GM21786 (cell line): ENCODE measurements at regions not wholly inside any gene's neighbourhood (a gene's known extent, or its start where the extent isn't known, plus 50 kb on each side); places are given as distances from the start of the nearest gene placed in this dataset.

ENCODE experiments used
- ATAC-seq: cut with Tn5 transposase; IDR thresholded peaks from one replicate; pipeline ENCODE4 v1.9.1; 2021; ENCODE audit not compliant: unreplicated experiment

DNA sequence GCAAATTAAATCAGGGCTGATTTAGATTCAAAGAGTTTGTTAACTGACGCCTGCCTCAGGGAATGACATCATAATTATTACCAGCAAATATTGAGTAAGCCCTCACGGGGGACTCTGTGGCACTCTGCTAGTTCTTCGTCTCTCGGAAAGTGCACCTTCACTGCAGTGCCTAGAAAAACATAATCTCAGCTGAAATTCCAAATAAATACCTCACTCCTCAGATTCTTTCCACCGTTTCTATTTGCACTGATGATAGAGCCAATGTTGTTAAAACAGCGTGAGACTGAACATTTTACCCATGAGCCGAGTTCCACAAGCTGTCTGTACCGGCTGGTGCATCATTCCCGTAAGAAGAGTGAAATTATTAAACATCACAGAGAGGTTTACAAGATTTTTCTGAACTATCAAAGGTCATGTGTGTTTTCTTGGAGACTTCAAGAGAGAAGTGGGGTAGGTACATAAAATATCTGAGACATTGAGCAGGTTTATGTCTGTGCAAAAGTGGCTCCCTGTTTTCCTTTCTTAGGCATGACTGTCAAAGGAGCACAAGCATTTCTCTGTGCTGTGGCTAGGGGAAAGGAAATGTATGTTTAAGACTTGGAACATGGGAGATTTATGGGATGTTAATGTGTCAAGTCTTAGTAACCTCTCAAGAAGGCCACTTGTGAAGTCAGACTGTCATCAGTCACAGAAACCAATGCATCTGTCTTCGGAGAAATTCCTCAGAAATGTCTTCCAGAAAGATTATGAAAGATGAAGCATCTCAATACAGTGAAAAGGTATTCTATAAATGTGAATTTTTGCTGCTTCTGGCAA lies 119.6 kb downstream of the CBLL2 start:
- ATAC-seq: no peak

DNA sequence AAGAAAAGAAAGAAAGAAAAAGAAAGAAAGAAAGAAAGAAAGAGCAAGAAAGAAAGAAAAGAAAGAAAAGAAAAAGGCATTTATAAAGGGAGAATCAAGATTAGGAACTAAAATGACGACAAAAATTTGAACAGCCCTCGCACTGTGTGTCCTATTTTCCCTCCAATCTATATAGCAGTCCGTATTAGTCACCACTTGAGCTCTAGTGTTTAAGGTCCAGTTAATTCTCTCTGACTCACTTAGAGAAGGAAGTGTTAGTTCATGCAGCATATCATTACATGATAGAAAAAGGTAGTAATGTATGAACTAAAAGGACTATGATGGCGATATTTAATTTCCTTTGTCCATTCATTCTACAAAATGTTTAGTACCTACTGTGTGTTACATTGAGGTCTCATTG lies 122.7 kb downstream of the CBLL2 start:
- ATAC-seq: no peak

DNA sequence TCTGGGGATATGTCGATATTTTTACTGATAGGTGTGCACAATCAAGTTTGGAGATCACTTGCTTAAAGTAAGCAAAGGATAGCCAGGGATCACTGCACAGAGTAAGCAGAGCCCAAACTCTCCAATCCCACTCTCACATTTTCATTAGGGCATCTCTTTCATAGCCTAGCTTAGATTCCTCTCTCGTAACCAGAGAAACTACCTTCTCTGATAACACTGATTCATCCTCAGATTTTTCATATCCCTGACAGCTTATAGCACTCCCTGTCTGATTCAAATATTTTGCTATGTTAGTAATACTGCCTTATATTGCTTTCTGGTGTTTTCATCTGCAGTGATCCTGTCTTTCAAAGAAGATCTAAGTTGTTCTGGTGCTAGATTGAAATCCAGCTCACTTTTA lies 123.7 kb downstream of the CBLL2 start:
- no peak for ATAC-seq

DNA sequence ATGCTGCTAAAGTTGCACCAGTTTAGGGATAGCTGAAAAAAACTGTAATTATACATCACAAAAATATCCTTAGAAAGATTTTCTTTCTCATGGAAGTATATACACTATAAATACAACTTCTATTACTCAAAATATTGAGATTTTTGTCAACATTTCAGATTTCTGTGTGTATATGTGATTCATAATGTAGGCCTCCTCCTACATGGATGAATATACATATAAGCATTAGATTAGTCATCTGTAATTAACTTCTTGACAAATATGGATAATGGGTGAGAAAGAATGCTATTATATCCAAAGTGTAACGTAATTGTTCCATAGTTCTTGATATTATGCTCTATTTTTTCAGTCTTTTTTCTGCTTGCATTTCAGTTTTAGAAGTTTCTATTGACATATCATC lies 124.9 kb downstream of the CBLL2 start:
- ATAC-seq: no peak

DNA sequence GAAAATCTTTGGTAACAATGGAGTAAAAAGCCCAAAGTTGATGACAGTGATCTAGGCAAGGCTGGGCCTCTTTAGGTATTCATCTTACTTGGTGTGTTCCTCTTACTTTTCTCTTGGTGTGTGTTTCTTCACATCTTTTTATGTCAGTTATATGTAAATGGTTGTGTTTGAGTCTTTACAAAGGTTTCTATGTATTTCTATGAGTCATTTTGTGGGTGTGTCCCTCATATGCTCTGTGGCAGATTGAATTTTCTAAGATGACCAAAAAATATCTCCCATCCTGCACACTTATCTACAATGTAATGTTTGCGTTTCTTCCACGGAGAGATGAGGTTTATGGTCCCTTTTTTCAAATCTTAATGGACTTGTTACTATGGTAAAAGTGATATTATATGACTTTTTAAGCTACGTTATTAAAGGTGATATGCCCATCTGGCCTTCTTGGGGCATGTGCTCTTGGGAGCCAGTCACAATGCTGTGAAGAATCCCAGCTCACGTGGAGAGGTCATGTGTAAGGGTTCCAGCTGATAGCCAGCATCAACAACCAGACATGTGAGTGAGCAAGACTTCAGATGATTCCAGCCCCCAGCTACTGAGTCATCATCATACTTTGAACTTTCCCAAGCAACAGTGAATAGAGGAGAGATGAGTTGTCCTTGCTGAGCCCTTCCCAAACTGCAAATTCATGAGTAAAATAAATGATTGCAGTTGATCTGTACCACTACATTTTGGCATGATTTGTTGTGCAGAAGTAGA lies 126.9 kb downstream of the CBLL2 start:
- ATAC-seq: no peak

DNA sequence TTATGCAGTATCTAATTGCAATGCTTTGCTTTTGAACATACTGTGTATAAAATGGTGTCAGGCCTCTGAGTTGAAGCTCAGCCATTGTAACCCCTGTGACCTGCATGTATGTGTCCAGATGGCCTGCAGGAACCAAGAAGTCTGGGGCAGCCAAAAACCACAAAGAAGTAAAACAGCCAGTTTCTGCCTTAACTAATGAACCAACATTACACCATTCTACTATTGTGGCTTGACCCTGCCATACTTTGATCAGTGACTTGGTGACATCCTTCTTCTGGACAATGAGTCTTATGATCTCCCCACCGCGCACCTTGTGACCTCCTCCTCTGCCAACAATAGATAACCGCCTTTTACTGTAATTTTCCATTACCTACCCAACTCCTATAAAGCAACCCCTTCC lies 131.6 kb downstream of the CBLL2 start:
- no peak for ATAC-seq

DNA sequence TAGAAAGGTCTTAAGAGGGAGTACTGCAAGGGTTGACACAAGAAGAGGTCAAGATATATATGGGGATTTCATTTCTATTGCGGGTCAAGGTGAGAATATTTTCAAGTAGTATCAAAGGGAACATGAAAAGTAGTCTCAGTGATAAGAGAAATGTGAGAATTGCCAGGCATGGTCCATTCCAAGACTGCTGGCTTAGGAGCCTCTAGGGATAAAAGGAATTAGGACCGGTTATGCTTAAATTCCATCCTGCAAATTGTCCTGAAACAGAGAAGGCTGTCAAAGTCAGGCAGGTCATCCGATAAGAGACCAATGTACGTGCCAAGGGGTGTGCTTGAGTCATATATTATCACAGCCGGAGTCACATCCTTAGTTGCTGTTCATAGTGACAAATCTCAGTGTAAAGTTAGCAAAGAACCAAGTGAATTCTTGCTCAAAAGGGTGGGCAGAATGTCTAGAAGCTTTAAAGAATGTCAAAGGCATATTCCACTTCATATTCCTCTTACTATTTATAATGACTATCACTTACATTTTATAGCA lies 133.6 kb downstream of the CBLL2 start:
- ATAC-seq: no peak

DNA sequence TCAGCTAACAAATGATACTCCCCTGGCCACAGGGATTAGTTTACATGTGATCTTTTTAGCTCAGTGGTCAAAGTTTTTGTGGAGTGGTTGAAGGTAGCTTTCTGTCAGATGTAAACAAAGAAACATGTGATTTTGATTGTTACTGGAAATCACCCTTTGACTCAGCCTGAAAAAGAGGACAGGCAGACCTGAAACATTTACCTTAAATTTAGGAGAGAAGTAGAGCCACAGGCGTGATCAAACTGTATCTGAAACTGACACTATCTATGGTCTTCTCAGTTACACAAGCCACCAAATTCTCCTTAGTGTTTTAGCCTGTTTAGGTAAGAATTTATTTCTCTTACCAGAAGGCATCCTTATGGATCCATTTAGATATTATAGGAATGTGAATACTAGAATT lies 136.7 kb downstream of the CBLL2 start:
- ATAC-seq: no peak

DNA sequence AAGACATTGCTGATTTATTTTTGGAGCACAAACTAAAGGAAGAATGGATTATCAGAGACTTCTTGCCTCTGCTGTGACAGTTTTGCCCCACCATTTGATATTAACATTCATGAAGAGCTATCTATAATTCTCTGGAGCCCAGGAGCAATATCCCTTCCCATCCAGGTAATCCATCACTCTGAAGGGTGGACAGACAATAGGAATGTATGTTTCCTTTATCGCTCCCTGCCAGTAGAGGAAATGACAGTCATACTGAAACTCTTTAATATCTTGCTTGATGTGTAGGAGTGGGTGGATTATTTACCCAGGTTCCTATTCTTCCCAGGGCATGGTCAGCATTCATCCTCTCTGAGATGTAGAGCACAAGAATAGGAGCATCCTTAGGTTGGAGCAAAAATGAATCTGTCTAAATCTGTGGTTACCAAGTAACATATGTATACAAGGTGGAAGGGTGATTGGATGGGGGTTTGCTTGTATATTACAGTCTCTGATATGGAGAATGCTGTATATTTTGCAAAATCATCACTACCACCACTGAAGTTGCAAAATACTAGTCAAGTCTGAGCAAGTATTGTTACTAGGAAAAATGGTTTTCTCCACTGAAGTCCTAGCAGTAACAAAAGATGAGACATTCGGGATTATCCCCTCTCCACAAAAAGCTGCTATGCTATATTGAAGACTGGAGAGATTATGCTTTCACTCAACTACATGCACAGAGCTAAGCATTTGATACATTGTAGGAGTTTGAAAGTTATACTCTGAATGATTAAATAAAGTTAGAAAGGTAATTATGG lies 151.6 kb downstream of the CBLL2 start:
- ATAC-seq: no peak

DNA sequence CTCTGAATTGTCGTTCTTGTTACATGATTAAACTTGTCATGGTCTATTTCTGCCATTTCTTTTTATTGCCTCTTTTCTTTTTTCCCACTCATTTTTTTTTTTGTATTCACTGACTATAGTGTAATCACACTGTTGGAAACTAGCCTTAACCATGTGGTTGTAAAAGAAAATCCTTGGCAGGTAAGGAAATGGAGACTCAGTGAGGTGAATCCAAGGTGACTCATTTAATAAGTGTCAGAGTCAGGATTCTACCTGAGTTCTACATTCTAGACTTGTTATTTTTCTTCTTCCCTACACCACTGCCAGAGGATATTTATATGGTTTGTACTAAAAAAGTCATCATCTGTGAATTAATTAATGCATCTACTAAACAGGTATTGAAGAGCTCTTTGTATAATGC lies 152.2 kb downstream of the CBLL2 start:
- no peak for ATAC-seq

DNA sequence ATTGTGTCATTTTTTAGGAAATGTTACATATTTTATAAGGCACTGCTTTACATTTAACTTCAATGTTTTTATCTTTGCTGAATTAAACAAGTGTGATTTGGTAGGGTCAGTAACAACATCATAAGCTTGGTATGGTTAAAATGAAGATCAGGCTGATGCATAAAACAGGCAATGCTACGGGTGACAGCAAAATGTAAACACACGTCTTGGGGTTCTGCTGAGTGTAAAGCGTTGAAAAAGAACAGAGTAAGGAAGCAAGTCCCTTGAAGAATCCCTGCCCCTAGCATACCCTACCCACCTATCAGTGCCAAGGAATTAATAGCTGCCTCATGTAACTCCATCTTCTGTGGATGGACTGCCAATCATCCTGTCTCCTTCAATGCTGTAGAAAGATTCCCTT lies 157.0 kb downstream of the CBLL2 start:
- no peak for ATAC-seq

DNA sequence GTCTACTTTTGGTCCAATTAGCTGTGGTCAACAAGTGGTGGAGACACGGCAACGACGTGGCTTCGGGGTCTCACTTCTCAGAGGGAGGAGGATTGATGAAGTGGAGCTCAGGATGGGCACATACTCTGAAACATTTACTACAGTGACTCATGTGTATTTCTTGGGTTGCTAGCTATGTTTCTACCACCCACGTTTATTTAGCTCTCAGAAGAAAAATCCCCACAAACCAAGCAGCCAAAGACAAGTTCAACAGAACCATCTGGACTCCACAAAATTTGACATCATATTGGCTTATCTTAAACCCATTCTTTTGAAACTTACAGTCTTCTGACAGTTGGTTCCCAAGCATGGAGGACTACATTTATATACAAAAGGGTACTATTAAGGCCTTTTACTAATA lies 158.0 kb downstream of the CBLL2 start:
- no peak for ATAC-seq

DNA sequence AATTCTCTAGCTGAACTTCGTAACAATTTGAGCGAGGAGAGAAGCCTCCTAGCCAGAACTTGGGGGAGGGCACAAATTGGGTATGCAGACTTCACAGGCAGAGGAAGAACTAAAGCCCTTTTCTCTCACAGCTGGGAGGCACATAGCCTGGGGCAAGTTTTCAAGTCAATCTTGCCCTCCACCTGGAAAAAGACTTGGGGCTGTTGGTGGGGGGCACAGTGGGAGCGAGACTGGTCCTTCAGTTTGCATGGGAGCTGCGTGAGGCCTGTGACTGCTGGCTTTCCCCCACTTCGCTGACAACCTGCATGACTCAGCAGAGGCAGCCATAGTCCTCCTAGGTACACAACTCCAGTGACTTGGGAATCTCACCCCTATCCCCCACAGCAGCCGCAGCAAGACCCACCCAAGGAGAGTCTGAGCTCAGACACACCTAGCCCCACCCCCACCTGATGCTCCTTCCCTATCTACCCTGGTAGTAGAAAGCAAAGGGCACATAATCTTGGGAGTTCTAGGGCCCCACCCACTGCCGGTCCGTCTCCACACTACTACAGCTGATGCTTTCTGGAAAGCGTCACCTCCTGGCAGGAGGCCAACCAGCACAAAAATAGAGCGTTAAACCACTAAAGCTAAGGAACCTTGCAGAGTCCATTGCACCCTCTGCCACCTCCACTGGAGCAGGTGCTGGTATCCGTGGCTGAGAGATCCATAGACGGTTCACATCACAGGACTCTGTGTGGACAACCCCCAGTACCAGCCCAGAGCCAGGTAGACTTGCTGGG lies 160.8 kb downstream of the CBLL2 start:
- no peak for ATAC-seq

DNA sequence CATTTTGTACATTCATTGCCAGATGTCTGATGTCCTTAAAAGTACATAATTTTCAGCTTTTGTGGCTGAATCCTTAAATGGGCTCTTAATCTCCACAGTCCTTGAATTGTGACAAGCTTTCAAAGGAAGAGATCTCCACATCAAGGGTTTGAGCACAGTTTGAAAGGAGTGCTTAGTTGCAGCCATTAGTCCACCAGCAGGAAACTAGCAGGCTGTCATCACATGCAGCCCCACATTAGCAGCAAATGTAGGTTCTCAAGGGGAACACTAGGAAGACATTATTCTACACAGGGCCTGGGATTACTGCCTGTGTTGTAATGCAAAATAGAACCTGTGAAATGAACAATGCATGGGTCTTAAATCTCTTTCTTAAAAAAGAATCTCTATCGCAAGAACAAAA lies 173.2 kb downstream of the CBLL2 start:
- no peak for ATAC-seq

DNA sequence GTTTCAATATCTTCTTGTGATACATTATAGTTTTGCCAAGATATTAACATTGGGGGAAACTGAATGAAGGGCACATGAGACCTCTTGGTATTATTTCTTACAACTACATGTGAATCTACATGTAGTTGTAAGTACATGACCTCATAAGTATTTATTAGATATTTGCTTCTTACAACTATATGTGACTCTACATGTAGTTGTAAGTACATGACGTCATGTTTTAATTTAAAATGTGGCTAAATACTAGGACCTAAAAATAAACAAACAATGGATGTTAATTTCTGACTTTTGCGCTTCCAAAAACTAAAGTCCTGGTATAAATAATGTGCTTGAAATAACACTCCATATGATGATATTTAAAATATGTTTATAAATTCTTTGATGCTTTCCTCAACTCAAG lies 190.2 kb downstream of the CBLL2 start:
- ATAC-seq: no peak

DNA sequence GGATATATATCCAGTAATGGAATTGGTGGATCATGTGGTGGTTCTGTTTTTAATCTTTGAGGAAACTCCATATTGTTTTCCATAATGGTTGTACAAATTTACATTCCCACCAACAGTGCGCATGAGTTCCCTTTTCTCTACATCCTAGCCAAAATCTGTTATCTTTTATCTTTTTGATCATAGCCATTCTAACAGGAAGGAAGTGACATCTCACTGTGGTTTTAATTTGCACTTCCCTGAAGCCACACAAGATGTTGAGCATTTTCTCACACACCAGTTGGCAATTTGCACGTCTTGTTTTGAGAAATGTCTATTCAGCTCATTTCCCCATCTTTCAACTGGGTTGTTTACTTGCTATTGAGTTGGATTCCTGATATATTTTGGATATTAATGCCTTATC lies 194.9 kb downstream of the CBLL2 start:
- ATAC-seq: no peak

DNA sequence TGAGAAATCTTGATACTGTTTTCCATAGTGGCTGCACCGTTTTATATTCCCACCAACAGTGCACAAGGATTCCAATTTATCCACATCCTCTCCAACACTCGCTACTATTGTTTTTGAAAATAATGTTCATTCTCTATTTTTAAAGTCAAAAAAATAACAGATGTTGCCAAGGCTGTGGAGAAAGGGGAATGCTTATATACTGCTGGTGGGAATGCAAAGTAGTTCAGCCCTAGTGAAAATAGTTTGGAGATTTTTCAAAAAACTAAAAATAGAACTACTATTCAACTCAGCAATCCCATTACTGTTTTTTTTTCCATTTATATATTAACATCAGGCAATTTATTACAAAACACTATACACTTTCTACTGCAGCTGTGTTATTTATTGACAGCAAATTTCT lies 208.7 kb downstream of the CBLL2 start:
- ATAC-seq: no peak

DNA sequence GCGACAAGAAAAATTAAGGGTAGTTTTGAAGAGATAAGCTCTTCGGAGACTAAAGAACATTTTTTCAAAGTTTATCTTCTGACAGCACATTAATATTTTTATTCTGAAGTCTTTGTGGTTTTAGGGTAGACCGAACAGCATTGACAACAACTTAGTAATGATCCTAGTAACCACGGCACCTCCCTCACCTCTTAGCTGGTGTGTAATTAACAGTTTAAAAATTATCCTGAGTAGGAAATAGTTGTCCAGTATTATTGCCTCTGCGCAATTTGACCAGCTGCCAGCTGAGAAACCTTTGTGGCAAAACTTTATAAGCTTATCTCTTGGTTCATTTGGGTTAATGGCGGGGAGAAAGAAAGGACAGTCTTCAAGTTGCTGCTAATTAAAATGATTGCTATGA lies 213.6 kb downstream of the CBLL2 start:
- ATAC-seq: no peak

DNA sequence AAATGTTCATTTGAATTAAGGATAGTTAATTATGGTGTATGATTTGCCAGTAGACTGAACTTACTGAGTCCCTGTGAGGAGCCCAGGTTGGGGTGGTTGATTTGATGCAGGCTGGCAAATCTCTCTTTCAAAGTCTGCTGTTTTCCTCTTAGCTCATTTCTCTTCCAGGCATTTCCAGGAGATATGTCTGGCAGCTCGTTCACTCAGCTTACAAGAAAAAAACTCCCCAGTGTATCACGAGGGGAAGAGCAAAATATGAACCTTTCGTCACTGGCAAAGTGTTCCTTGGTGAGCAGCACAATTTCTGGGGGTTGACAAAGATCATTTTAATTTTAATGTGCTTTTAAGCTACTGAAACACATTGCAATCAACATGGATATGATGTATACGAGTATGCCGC lies 244.2 kb downstream of the CBLL2 start:
- ATAC-seq: no peak

DNA sequence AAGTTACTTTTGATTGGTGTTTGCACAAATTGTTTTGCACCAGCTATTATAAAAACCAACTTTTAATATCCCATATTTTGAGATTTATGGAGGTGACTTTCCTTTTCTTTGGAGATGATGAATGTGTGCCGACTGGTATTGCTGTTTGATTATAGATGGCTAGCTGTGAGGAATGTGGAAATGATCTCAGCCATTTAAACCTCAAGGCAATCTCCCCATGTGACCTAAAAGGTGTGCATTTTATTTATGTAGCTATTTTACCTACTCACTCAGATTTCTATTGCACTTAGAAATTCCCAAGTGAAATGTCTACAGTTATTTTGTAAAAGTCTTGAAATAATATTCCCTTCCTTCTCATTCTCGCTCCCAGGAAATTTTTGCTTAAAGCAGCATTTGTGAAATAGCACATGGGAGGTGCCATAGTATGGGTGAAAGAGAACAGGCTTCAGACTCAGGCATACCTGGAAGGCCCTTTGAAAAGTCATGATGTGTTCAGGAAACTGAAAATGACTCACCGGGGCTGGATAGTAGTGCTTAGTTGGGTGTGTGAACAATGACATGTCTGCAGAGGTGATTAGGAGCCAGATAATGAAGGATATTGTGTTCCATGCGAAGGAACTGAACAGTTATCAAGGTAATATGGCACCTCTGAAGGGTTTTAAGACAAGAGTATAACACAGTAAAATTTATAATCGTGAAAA lies 247.6 kb downstream of the CBLL2 start:
- ATAC-seq: no peak
